ENCODE measurements at regions not wholly inside any gene's neighbourhood (a gene's known extent, or its start where the extent isn't known, plus 50 kb on each side); places are given as distances from the start of the nearest gene placed in this dataset.
A peak's percentile ranks its signal among the peaks of the same experiment; 100 is the strongest.
"Not testable (repeated sequence)": the region's sequence is repeated elsewhere in the genome, so short reads cannot be mapped to it uniquely, and the experiment has no call there.

DNA sequence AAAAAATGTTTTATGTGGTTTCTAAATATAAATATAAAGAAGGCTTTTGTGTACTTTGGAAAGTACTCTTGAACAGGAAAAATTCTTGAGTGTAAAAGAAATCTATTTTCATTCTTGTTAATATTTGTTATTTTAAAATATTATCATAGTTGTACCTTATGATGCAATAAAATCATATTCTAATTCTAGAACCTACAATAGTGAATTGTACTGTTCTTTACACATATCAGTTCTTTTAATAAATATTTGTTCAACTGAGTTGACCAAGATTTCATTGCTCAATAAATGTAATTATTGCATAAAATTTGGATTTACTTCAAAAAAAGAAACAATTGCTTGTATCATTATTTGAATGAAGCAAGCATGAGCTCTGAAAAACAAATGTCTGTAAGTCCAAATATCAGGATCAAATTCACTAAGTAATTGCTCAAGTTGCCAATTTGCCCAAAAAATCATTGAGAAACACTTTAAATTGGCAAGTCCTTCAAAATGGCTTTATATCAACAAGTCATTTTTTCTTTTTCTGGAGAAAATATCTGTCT, 191.6 kb upstream of the SLC16A7 start:
- no peak for DNase-seq

DNA sequence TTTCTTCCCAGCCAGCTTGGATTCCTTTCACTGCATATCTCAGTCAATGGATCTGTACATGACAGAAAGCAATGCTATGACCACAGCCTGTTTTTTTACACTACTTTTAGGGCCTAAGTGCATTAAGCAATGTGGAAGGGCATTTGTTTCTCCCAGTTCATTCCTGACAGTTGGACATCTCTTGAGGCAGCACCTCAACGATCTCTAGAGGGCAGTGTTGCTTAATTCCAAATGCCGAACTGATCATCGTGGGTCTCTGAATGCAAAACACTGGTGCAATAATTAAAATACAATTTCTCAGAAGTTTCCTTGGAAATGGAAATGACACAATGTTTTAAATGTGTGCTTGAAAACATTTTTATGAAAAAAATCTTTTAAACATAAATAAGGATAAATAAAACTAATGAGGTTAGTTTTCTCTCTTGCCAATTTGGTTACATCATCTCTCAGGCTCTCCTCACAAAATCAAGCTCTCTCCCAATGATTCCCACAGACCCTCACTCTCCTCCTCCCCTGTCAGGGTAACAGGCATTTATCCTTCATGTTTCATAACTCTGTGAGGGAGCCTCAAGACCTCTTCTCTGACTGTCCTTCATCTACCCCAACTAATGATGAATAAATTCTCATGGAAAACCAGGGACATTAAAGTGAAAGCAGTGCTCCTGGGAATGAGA, 192.4 kb upstream of the SLC16A7 start:
- no peak for DNase-seq

DNA sequence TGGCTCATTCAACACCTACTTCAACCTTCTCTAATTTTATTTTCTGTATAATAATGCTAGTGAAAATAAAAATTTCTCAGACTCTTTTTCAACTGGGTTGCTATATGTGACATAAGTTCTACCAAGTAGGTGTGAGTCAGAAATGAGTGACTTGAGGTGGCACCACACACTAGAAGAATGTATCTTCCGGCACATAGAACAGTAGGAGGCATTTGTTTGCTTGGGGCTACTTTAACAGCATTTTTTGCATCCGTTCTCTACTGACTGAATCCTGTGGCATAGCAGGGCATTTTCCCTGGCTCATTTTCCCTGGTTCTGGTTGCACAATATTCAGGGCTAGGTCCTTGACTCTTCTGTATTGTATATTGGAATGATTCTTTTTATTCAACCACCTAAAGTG, 194.0 kb upstream of the SLC16A7 start:
- DNase-seq, result no peak

DNA sequence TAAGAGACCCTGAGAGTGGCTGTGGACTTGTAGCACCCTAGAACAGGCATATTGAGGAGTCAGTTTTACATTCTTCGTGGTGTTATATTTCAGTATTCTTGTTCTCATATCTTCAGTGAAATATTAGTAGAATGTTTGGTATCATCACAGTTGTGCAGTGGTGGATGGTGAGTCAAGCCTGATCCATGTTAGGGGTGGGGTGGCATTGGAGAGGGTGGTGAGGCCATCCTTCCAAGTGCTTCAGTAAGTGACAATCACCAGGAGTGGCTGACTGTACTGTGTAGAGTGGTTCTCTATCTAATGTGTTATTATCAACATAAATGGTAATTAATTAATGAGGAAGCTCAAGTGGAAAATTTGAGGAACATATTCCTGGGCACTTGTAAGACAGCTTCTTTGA, 197.7 kb upstream of the SLC16A7 start:
- DNase-seq, result no peak

DNA sequence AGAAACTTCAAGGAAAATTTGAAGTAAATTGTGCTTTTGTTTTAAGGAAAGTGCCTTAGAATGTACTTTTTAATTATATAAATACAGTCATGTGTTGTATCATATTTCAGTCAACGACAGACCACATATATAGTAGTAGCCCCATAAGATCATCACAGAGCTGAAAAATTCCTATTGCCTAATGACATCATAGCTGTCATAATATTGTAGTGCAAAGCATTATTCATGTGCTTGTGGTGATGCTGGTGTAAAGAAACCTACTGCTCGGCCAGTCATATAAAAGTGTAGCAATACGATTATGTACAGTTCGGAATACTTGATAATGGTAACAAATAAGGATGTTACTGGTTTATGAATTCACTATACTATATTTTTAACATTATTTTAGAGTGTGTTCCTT, 198.9 kb upstream of the SLC16A7 start:
- DNase-seq, result no peak

DNA sequence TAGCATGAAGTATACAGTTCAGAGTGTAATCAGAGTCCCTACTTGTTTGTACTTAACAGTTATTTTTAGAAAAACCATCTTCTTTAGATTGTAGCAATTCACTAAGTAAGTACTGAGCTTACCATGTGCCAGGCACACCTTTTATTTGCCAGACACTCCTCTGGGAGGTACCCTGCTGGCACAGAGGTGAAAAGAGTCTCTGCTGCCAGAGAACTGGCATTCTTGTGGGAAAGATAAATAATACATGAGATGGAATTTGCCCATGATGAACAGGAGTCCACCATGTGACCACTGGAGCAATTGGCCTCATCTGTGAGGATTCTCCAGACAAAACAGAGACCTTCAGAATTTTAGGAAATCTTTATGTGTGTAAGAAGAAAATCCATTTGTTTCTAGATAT, 199.3 kb upstream of the SLC16A7 start:
- no peak for DNase-seq

DNA sequence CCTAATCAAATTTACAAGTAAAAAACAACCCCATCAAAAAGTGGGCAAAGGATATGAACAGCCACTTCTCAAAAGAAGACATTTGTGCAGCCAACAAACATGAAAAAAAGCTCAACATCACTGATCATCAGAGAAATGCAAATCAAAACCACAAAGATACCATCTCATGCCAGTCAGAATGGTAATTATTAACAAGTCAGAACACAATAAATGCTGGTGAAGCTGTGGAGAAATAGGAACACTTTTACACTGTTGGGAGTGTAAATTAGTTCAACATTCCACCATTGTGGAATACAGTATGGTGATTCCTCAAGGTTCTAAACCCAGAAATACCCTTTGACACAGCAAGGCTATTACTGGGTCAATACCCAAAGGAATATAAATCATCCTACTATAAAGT, 200.5 kb upstream of the SLC16A7 start:
- DNase-seq, result not testable (repeated sequence)

DNA sequence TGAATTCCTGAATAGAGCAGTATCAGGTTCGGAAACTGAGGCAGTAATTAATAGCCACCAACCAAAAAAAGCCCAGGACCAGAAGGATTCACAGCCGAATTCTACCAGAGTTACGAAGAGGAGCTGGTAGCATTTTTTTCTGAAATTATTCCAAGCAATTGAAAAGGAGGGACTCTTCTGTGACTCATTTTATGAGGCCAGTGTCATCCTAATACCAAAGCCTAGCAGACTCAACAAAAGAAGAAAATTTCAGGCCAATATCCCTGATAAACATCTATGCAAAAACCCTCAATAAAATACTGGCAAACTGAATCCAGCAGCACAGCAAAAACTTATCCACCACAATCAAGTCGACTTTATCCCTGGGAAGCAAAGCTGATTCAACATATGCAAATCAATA, 202.3 kb upstream of the SLC16A7 start:
- DNase-seq, result no peak

DNA sequence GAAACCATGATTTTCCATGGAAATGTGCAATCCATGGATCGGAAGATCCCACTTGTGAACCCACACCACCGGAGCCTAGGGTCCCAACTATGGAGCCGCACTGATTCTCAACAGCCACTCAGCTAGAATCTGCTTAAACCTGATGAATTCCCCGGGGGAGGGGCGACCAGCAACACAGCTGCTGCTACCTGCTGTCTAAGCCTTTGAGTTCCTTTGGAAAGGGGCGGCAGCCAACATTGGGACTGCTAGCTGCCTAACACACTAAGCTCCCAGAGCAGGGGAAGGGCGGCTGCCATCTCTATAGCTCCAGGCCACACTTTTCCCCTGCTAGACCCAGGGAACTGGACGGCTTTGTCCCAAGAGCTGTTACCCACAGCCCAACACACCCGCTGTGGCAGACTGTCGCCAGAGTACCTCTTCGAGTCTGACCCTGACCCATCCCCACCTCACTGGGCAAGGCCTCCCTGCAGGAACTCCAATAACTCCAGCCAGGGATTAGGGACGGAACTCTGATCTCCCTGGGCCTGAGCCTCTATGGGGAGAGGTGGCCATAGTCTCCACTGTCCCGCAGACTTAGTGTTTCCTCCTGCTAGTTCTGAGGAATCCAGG, 205.8 kb upstream of the SLC16A7 start:
- no peak for DNase-seq

DNA sequence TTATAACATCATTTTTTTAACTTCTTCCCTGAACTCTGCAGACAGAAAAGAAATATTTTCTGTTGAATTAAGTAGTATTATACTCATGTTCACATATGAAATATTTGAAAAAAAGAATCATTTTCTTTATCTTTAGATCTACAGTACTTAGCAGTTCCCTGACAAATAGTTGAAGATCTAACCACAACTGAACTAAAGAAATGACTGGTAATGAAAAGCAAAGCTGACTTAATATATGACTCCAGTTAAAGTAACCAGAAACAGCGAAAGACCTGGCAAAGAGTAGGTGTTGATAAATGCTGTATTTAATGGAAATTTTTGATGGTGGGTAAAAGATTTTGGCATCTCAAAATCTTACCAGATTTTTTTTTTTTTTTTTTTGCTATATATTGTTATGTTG, 207.1 kb upstream of the SLC16A7 start:
- DNase-seq, result no peak

DNA sequence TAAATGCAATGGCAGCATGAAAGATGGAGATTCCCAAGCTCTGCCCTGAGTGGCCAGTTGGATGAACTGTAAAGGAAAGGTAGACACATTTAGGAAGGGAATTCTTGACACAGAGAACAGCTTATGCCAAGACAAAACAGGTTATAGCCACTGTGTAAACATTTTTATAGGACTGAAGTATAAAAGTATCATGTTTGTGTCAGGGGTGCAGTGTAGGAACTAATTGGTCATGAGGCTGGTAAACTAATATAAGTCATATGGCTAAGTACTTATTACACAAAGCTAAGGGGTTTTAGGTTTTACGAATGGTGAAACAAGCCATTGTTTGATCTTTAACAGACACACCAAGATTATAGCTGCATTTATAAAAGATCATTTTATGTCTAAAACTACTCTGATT, 207.7 kb upstream of the SLC16A7 start:
- no peak for DNase-seq

DNA sequence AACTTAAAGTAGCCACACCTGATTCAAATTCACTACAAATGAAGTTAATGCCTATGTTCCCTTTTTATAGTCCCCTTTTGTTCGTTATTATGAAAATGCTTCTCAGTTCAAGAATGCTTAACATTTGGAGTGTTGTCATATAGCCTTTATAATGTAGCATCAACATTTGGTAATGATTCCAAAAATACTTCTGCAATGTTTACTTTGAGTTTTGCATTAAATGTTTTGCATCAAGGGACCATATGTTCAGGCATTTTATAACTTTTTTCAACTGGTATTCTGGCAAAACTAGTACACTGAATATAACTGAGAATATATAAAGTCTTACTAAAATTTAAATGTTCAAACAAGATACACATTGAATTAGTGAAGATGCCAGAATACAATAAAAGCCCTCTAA, 209.6 kb upstream of the SLC16A7 start:
- DNase-seq, result no peak

DNA sequence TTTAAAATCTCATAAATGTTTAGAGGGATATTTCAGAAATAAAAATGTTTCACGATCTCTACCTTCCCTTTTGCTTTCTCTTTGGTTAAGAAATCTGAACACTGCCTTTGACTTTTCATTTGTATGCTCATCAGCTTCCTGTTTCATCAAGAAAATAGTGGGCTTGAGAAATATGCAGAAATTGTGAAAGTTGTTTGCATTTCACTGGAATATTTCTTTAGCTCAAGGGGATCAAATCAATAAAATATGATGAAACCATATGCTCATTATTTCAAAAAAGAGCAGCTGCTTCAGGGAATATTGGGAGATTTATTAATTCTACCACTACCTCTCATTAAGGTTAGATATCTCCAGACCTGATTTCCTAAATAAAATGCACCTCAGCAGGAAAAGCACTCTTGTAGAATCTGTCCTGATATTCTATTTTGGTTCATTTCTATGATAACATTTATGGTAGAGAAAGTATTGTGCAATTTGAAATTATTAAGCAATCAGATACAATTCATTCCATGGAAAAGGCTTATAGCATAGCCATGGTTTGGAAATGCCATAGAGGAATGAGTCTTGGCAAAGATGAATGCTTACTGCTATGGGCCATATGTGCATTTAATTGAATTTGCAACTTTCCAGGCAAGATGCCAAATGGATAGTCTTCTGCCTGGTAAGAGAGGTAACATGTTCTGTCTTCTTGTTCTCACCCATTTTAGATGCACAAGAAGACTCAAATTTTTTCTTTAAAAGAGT, 212.6 kb upstream of the SLC16A7 start:
- DNase-seq, result no peak

DNA sequence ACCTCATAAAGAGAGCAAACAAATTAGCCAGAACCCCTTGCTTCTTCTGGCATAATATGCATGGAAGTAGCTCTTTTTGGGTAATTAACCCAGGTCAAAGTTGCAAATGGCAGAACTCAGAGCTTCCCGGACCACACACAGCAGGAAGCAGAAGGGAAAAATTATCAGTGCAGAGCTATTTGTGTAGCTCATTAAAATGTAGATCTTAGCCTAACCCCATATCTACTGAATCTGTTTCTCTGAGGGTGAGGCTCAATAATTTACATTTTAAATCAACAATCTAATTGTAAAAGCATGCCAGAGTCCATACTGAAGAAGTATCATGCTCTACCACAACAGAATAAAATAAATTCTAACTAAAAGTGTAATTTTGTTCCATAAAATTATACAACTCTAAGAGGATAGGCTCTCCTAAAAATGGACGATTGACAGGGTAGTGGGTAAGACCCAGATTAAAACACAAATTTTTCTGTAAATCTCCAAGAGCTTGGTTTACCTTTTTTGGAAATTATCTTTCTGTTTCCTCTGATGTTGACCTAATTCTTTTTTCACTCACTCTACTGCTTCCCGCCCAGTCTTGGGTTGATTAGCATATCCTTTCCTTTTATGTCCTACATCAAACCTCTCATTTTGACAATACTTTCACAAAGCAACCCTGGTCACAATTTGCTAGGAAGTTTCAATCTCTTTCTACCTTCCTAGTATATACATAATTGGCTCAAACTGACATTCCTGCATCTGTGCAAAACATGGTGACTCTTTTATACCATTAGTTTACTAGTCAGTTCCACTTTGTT, 213.3 kb upstream of the SLC16A7 start:
- DNase-seq, result no peak

DNA sequence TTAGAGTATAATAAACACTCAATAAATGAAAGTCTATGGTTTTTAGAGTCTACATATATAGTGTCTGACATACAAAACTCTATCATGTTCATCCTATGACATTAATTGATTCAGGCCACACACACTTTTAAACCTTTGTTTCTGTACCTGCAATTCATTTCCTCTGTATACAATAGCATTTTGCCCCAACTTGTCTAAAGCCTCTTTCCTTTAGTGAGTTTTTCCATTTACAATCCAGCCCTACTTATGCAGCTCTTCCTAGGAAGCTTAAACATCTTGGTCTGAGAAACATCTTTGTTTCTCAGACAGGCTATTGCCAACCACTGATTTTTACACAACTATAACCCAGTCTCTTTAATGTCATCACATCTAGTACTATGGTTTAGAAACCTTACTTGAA, 214.7 kb upstream of the SLC16A7 start:
- no peak for DNase-seq

DNA sequence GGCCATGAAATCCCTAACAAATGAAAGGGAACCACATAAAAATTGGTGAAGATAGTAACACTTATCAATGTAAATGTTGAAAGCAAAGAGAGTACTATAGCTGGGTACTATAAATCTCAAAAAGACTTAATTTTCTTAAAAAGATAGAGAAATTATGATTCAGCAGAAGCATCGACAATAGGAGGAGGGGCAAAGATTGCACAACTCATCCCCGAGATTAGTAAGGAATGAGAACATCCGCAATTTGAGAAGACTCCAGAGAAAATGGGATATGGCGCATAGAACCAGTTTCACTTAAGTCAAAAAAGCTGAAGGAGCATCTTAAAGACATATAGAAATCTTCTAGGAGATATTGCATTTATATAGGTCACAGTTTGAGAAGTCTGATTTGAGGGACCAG, 220.2 kb upstream of the SLC16A7 start:
- DNase-seq, result no peak

DNA sequence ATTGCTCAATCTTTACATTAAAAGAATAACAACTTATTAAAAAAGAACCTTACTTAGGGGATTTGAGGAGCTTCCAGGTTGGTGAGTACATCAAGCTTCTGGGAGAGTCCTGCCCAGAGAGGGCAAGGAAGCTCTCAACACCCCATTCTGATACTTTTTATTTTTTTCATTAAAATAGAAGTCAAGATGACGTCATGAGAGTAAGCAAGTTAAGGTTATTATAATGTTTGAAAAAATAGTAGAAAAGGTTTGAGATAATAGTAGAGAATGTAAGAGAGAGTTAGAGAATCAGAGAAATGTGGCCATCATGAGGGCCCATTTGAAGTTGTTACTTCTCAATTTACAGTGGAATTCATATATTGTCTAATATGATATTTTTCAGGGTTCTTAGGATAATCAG, 221.0 kb upstream of the SLC16A7 start:
- DNase-seq, result no peak

DNA sequence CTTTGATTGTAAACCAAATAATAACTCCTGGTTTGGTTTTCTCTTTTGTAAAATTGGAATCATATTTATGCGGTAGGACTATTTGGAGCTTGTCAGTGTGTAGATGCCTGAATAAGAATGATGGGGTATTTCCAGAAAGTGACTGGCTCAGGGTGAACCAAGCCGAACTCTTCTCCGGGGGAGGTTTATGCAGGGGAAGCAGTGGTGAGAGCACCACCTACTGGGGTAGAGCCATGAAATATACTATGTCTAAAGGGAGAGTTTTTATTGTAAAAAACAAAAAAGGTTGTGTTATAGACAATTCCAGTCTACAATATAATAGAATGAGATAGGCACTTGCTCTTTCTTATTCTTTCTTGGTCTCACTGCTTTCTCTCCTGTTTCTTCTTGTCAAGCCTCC, 222.9 kb upstream of the SLC16A7 start:
- DNase-seq, result peak; percentile 1

DNA sequence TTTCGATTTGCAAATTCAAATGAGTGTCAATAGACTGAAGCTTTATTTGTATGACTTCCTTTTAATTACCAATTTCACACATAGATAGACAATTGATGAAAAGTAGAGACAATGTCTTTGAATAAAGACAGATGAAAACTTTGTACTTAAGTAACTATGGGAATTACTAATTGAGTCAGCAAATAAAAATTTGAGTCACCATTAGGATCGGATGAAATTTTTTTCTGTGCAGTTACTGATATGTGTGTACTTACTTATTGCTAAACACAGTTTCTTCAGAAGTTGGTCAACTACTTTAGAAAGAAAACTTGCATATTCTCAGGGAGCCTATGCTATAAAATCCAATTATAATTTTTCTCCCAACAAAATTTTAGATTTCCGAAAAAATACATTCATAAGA, 224.9 kb upstream of the SLC16A7 start:
- no peak for DNase-seq

DNA sequence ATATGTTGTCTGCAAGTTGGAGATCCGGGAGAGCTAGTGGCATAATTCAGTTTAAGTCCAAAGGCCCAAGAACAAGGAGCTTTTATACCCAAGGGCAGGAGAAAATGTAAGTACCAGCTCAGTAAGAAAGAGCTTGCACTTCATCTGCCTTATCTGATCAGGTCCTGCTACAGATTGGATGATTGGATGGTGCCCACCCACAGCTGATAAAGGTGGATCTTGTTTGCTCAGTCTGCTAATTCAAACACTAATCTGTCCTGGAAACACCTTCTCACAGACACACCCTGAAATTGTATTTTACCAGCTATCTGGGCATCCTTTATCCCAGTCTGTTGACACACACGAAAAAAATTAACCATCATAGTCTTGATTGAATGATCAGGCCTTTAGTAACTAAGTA, 230.7 kb upstream of the SLC16A7 start:
- no peak for DNase-seq

DNA sequence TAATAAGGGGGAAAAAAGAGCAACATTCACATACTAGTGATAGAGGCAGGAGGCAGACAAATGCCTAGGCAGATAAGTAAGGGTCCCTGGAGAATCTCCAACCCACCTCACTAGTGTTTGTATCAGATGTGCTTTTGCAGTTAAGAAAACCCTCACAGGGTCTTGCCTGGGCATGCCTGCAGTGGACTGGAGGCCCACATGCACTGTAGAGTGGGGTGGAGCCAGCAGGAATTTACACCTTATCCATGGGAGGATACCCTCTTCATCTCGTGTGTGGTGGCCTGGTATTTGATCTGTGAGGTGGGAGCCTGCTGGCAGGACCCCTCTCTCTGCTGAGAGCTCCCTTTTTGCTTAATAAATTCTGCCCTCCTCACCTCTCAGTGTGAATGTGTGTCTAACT, 238.0 kb upstream of the SLC16A7 start:
- no peak for DNase-seq

DNA sequence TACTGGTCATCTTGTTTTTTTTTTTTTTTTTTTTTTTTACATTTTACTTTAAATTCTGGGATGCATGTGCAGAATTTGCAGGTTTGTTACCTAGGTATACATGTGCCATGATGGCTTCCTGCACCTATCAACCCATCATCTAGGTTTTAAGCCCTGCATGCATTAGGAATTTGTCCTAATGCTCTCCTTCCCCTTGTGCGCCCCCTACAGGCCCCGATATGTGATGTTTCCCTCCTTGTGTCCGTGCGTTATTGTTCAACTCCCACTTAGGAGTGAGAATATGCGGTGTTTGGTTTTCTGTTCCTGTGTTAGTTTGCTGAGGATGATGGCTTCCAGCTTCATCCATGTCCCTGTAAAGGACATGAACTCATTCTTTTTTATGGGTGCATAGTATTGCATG, 249.6 kb upstream of the SLC16A7 start:
- not testable (repeated sequence) for DNase-seq

DNA sequence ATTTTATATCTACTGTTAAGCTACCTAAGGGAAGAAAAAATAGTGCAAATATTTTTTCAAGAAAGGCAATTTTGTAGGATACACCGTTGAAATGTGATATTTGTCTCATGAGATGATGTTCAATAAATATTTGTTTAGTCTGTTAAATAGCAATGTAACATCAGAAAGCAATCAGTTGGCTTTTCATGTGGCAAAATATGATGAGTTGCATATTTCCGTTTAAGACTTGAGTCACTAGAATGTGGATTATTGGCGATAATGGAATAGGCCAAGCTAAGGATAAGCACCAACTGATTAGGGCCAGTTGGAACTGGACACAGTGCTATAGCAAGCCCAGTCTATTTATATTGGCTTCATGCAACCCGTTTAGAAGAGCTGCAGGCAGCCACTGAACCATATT, 250.4 kb upstream of the SLC16A7 start:
- no peak for DNase-seq

Measured in stimulated activated CD4-positive, alpha-beta T cell treated with anti-CD3 and anti-CD28 coated beads, Interleukin-1b, Interleukin-23, amount 100 ng/mL, for 48 hours (primary cell).